MM.1S (cell line): ENCODE measurements at regions not wholly inside any gene's neighbourhood (a gene's known extent, or its start where the extent isn't known, plus 50 kb on each side); places are given as distances from the start of the nearest gene placed in this dataset.

Source experiments
- EZH2 ChIP-seq: fragments of 300-600 bp; sonication (generic); optimal IDR thresholded peaks from 2 replicates; pipeline ENCODE3; 2017; ENCODE audit warnings: low read depth, mild to moderate bottlenecking, antibody characterized with exemption, low read length, mixed read lengths
- TF ChIP-seq, protein P1 (sequence below): fragments of 300-600 bp; sonication (generic); IDR thresholded peaks from 2 replicates; pipeline ENCODE4 v1.5.1; 2016; ENCODE audit warnings: antibody characterized with exemption, low read length, mixed read lengths

GRCh38 chr2:10228611-10229365 is 73.9 kb upstream of the HPCAL1 start:
- TF ChIP-seq, protein P1, sequence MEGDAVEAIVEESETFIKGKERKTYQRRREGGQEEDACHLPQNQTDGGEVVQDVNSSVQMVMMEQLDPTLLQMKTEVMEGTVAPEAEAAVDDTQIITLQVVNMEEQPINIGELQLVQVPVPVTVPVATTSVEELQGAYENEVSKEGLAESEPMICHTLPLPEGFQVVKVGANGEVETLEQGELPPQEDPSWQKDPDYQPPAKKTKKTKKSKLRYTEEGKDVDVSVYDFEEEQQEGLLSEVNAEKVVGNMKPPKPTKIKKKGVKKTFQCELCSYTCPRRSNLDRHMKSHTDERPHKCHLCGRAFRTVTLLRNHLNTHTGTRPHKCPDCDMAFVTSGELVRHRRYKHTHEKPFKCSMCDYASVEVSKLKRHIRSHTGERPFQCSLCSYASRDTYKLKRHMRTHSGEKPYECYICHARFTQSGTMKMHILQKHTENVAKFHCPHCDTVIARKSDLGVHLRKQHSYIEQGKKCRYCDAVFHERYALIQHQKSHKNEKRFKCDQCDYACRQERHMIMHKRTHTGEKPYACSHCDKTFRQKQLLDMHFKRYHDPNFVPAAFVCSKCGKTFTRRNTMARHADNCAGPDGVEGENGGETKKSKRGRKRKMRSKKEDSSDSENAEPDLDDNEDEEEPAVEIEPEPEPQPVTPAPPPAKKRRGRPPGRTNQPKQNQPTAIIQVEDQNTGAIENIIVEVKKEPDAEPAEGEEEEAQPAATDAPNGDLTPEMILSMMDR, result no peak
- no peak for TF ChIP-seq EZH2
